ENCODE measurements at regions not wholly inside any gene's neighbourhood (a gene's known extent, or its start where the extent isn't known, plus 50 kb on each side); places are given as distances from the start of the nearest gene placed in this dataset.

DNA sequence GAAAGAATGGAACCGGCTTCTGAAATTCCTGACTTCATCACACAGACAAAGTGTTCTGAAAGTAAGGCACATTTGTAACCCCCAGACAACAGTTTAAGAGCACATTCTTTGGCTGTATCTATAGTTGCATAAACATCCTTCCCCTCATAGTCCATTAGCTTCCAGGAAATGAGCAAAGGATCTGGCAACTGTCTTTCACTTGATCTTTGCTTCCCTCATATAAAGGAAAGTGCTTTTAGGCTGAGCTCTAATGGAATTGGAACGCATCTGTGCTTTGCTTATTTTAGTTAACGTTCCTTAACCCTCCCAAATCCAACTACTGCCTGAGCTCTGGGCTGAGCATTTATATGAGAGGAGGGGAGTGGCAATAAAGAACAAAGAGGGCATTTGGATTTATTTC is 76.9 kb upstream of the API5 start:
- ChIA-PET POLR2A (interaction anchor here (0.7 kb wide), 1 partner anchor 10 kb away, joined by 3 read pairs; no protein-coding TSS in a partner anchor), CTCF (ENCODE audit: unreplicated experiment) (no interaction called here)
- Histone ChIP-seq H3K36me3 (ENCODE audit: insufficient read depth, low read length) (no peaks in the 10 kb centered on the region), H4K20me1 (ENCODE audit: insufficient read depth, low read length) (no peaks in the 10 kb centered on the region), H3K79me2 (ENCODE audit: insufficient read depth, low read depth, low read length) (no peaks in the 10 kb centered on the region), H3K9me2 (ENCODE audit: insufficient read depth, low read length) (no peaks in the 10 kb centered on the region), H2AFZ (ENCODE audit: low read length) (no peak overlapping the region), H3K27ac (ENCODE audit: low read depth, low read length, poor library complexity, severe bottlenecking) (no peak overlapping the region), H3K4me2 (ENCODE audit: low read length) (no peak overlapping the region), H3K9me3 (ENCODE audit: low read length) (no peaks in the 10 kb centered on the region), H3K4me3 (ENCODE audit: low read depth, low read length, poor library complexity, severe bottlenecking) (no peak overlapping the region), H3K4me1 (ENCODE audit: insufficient read depth, low read length, poor library complexity, severe bottlenecking) (no peaks in the 10 kb centered on the region)
- TF ChIP-seq EZH2phosphoT487 (IDR thresholded peaks at IDR 0.05; ENCODE audit: borderline replicate concordance, low read depth, low read length): no peak
- TF ChIP-seq CTCF (conservative IDR thresholded peaks at IDR 0.05; ENCODE audit: low read length): no peak
- no TSS peak for BruUV-seq (replicated peaks)
- intact Hi-C loops (cut with micrococcal nuclease; ENCODE audit: unreplicated experiment): no loop called here
- no peak for DNase-seq (ENCODE audit: low spot score)

- TF ChIP-seq CTCF (conservative IDR thresholded peaks at IDR 0.05; ENCODE audit: low read length): no peak
- TF ChIP-seq EZH2phosphoT487 (IDR thresholded peaks at IDR 0.05; ENCODE audit: borderline replicate concordance, low read depth, low read length): no peak
- Histone ChIP-seq H3K27ac (ENCODE audit: low read depth, low read length, poor library complexity, severe bottlenecking) (no peak overlapping the region), H3K9me2 (ENCODE audit: insufficient read depth, low read length) (no peaks in the 10 kb centered on the region), H2AFZ (ENCODE audit: low read length) (no peak overlapping the region), H3K36me3 (ENCODE audit: insufficient read depth, low read length) (no peaks in the 10 kb centered on the region), H3K4me2 (ENCODE audit: low read length) (no peak overlapping the region), H4K20me1 (ENCODE audit: insufficient read depth, low read length) (no peaks in the 10 kb centered on the region), H3K4me1 (ENCODE audit: insufficient read depth, low read length, poor library complexity, severe bottlenecking) (no peaks in the 10 kb centered on the region), H3K79me2 (ENCODE audit: insufficient read depth, low read depth, low read length) (no peaks in the 10 kb centered on the region), H3K4me3 (ENCODE audit: low read depth, low read length, poor library complexity, severe bottlenecking) (no peak overlapping the region), H3K9me3 (ENCODE audit: low read length) (no peaks in the 10 kb centered on the region)
- intact Hi-C loops (cut with micrococcal nuclease; ENCODE audit: unreplicated experiment): no loop called here
- CTCF ChIA-PET (ENCODE audit: unreplicated experiment): no interaction called here
- DNase-seq (ENCODE audit: low spot score): no peak
- POLR2A ChIA-PET: no interaction called here
- BruUV-seq (replicated peaks): no TSS peak
Observed at GRCh38 chr11:43238341-43238740, 73.5 kb upstream of the API5 start.

- BruUV-seq (replicated peaks): no TSS peak
- no peaks in the 10 kb centered on the region for H3K79me2 ChIP-seq (ENCODE audit: insufficient read depth, low read depth, low read length)
- H3K9me2 ChIP-seq (ENCODE audit: insufficient read depth, low read length): no peaks in the 10 kb centered on the region
- no peak overlapping the region for H3K27ac ChIP-seq (ENCODE audit: low read depth, low read length, poor library complexity, severe bottlenecking)
- no peaks in the 10 kb centered on the region for H3K9me3 ChIP-seq (ENCODE audit: low read length)
- no peak overlapping the region for H2AFZ ChIP-seq (ENCODE audit: low read length)
- no peaks in the 10 kb centered on the region for H3K4me1 ChIP-seq (ENCODE audit: insufficient read depth, low read length, poor library complexity, severe bottlenecking)
- H3K4me2 ChIP-seq (ENCODE audit: low read length): no peak overlapping the region
- H4K20me1 ChIP-seq (ENCODE audit: insufficient read depth, low read length): no peaks in the 10 kb centered on the region
- CTCF ChIA-PET (ENCODE audit: unreplicated experiment): no interaction called here
- POLR2A ChIA-PET: no interaction called here
- no peak for TF ChIP-seq EZH2phosphoT487 (IDR thresholded peaks at IDR 0.05; ENCODE audit: borderline replicate concordance, low read depth, low read length)
- no peak for TF ChIP-seq CTCF (conservative IDR thresholded peaks at IDR 0.05; ENCODE audit: low read length)
- H3K36me3 ChIP-seq (ENCODE audit: insufficient read depth, low read length): no peaks in the 10 kb centered on the region
- DNase-seq (ENCODE audit: low spot score): no peak
- intact Hi-C loops (cut with micrococcal nuclease; ENCODE audit: unreplicated experiment): no loop called here
- H3K4me3 ChIP-seq (ENCODE audit: low read depth, low read length, poor library complexity, severe bottlenecking): no peak overlapping the region
Observed at GRCh38 chr11:43239791-43240190, 72.0 kb upstream of the API5 start.

All from OCI-LY7 (cell line).